Mesenchymal stem cell (in vitro differentiated cells and primary cell): ENCODE measurements at regions not wholly inside any gene's neighbourhood (a gene's known extent, or its start where the extent isn't known, plus 50 kb on each side); places are given as distances from the start of the nearest gene placed in this dataset.

Source experiments
- DNase-seq: peaks from one replicate; pipeline ENCODE4 v3.0.0-alpha.2; 2013
- H2AFZ ChIP-seq: one replicate; pipeline ENCODE4 v1.6.1; 2013; ENCODE audit warnings: low read depth, mild to moderate bottlenecking, control low read depth, inconsistent platforms, low read length, moderate library complexity
- H2AK5ac ChIP-seq: 2 replicates; pipeline ENCODE4 v1.6.1; 2013; ENCODE audit warnings: low read length, moderate library complexity, mild to moderate bottlenecking, inconsistent platforms; ENCODE audit not compliant: severe bottlenecking
- H2BK120ac ChIP-seq: one replicate; pipeline ENCODE4 v1.6.1; 2013; ENCODE audit warnings: low read depth, mild to moderate bottlenecking, inconsistent platforms, low read length, moderate library complexity
- H2BK12ac ChIP-seq, 2 experiments: one replicate each; pipeline ENCODE4 v1.6.1; 2013; ENCODE audit warnings: inconsistent platforms in 2 of 2, low read length in 2 of 2, mild to moderate bottlenecking in 2 of 2, moderate library complexity in 2 of 2, control low read depth in 1 of 2
- H2BK15ac ChIP-seq: one replicate; pipeline ENCODE4 v1.6.1; 2013; ENCODE audit warnings: mild to moderate bottlenecking, low read depth, inconsistent platforms; ENCODE audit not compliant: poor library complexity, severe bottlenecking
- H2BK5ac ChIP-seq: 2 replicates; pipeline ENCODE4 v1.6.1; 2013; ENCODE audit warnings: low read depth, mild to moderate bottlenecking, low read length, control low read depth, inconsistent platforms; ENCODE audit not compliant: poor library complexity, severe bottlenecking
- H3K14ac ChIP-seq, 2 experiments: one replicate each; pipeline ENCODE4 v1.6.1; 2013; ENCODE audit warnings: inconsistent platforms in 2 of 2, low read length in 2 of 2, control low read depth in 1 of 2, mild to moderate bottlenecking in 1 of 2, moderate library complexity in 1 of 2
- H3K18ac ChIP-seq, 2 experiments: one replicate each; pipeline ENCODE4 v1.6.1; 2013; ENCODE audit warnings: inconsistent platforms in 2 of 2, low read length in 2 of 2, control low read depth in 1 of 2, low read depth in 1 of 2, mild to moderate bottlenecking in 1 of 2
- H3K23ac ChIP-seq, 2 experiments: one replicate each; pipeline ENCODE4 v1.6.1; 2013; ENCODE audit warnings: inconsistent platforms in 2 of 2, low read length in 2 of 2, mild to moderate bottlenecking in 2 of 2, moderate library complexity in 2 of 2, control low read depth in 1 of 2
- H3K27ac ChIP-seq: 2 replicates; pipeline ENCODE4 v1.5.1; 2013; ENCODE audit warnings: mild to moderate bottlenecking, moderate library complexity, low read length, control low read depth, inconsistent platforms; ENCODE audit not compliant: poor library complexity, severe bottlenecking
- H3K27me3 ChIP-seq, 2 experiments: 2 replicates each; pipeline versions ENCODE4 v1.6.1 to v1.7.0; 2013; ENCODE audit warnings: low read length in 2 of 2, mild to moderate bottlenecking in 2 of 2, moderate library complexity in 2 of 2, control low read depth in 1 of 2, inconsistent platforms in 1 of 2; ENCODE audit not compliant: control insufficient read depth in 1 of 2, insufficient read depth in 1 of 2
- H3K36me3 ChIP-seq, 2 experiments: 2 replicates each; pipeline versions ENCODE4 v1.6.1 to v1.7.0; 2013; ENCODE audit warnings: low read length in 2 of 2, control low read depth in 1 of 2, inconsistent platforms in 1 of 2, low read depth in 1 of 2, mild to moderate bottlenecking in 1 of 2; ENCODE audit not compliant: insufficient read depth in 2 of 2, control insufficient read depth in 1 of 2
- H3K4ac ChIP-seq, 2 experiments: one replicate each; pipeline ENCODE4 v1.6.1; 2013; ENCODE audit warnings: inconsistent platforms in 2 of 2, low read length in 2 of 2, mild to moderate bottlenecking in 2 of 2, moderate library complexity in 2 of 2, control low read depth in 1 of 2, low read depth in 1 of 2
- H3K4me1 ChIP-seq: 2 replicates; pipeline ENCODE4 v1.6.1; 2013; ENCODE audit warnings: low read depth, low read length, control low read depth; ENCODE audit not compliant: control insufficient read depth, insufficient read depth
- H3K4me2 ChIP-seq: 2 replicates; pipeline ENCODE4 v1.6.1; 2013; ENCODE audit warnings: low read length, mild to moderate bottlenecking, inconsistent platforms; ENCODE audit not compliant: poor library complexity, severe bottlenecking
- H3K4me3 ChIP-seq, 2 experiments: 2 replicates each; pipeline versions ENCODE4 v1.5.1 to v1.7.0; 2013; ENCODE audit warnings: low read length in 2 of 2, mild to moderate bottlenecking in 2 of 2, control low read depth in 1 of 2, low read depth in 1 of 2; ENCODE audit not compliant: insufficient read depth in 1 of 2
- H3K79me1 ChIP-seq: replicated peaks from 2 replicates; pipeline ENCODE4 v1.6.1; 2013; ENCODE audit warnings: mild to moderate bottlenecking, control low read depth, low read length, inconsistent platforms; ENCODE audit not compliant: poor library complexity, severe bottlenecking
- H3K9ac ChIP-seq: 2 replicates; pipeline ENCODE4 v1.7.0; 2013; ENCODE audit warnings: mild to moderate bottlenecking, low read length, moderate library complexity
- H3K9me3 ChIP-seq: 2 replicates; pipeline ENCODE4 v1.7.0; 2013; ENCODE audit warnings: mild to moderate bottlenecking, low read length; ENCODE audit not compliant: control insufficient read depth
- H4K8ac ChIP-seq: one replicate; pipeline ENCODE4 v1.6.1; 2013; ENCODE audit warnings: inconsistent platforms, mild to moderate bottlenecking, low read length, moderate library complexity
- H4K91ac ChIP-seq: one replicate; pipeline ENCODE4 v1.6.1; 2013; ENCODE audit warnings: mild to moderate bottlenecking, low read length, inconsistent platforms
- WGBS: methylation state at CpG from one replicate; pipeline ENCODE4 v1.1.7; 2013; ENCODE audit warnings: mixed read lengths; 5-methylcytosine and 5-hydroxymethylcytosine counted together

GRCh38 chr18:10262566-10262965 lies 191.9 kb upstream of the APCDD1 start:
- Histone ChIP-seq H3K14ac (no peak overlapping the region), H3K36me3 (no peaks in the 10 kb centered on the region), H3K4me3 (no peak overlapping the region), H3K4ac (no peak overlapping the region), H2BK15ac (no peak overlapping the region), H3K23ac (no peak overlapping the region), H3K27me3 (peaks cover 0 to 5% of the 10 kb centered on the region in 2 experiments), H3K4me1 (no peaks in the 10 kb centered on the region), H4K8ac (no peak overlapping the region), H3K79me1 (no peaks in the 10 kb centered on the region), H2AFZ (no peak overlapping the region), H2BK5ac (no peak overlapping the region), H4K91ac (no peak overlapping the region), H2BK120ac (no peak overlapping the region), H2AK5ac (no peak overlapping the region), H3K9me3 (no peaks in the 10 kb centered on the region), H3K4me2 (no peak overlapping the region), H2BK12ac (no peak overlapping the region), H3K27ac (no peak overlapping the region), H3K18ac (no peak overlapping the region), H3K9ac (no peak overlapping the region)
- no peak for DNase-seq
- 94% methylated on average over 9 of the region's 9 CpGs for WGBS

- Histone ChIP-seq H4K8ac (no peak overlapping the region), H2BK120ac (peak overlapping the region; percentile 11), H2BK15ac (peak overlapping the region; percentile 38), H3K27ac (no peak overlapping the region), H3K36me3 (no peaks in the 10 kb centered on the region), H3K4me1 (no peaks in the 10 kb centered on the region), H2BK12ac (no peak overlapping the region), H3K4ac (no peak overlapping the region), H2AFZ (no peak overlapping the region), H3K79me1 (no peaks in the 10 kb centered on the region), H3K4me3 (no peak overlapping the region), H3K27me3 (peaks cover 0 to 5% of the 10 kb centered on the region in 2 experiments), H3K14ac (no peak overlapping the region), H2AK5ac (no peak overlapping the region), H4K91ac (peak overlapping the region; percentile 24), H3K9me3 (no peaks in the 10 kb centered on the region), H2BK5ac (no peak overlapping the region), H3K23ac (no peak overlapping the region), H3K4me2 (no peak overlapping the region), H3K9ac (no peak overlapping the region), H3K18ac (no peak overlapping the region)
- 94% methylated on average over 7 of the region's 7 CpGs for WGBS
- no peak for DNase-seq
Measured at GRCh38 chr18:10264260-10264659, 190.2 kb upstream of the APCDD1 start.

- Histone ChIP-seq H4K8ac (no peak overlapping the region), H3K18ac (no peak overlapping the region), H3K9ac (no peak overlapping the region), H3K27me3 (peaks cover 0 to 5% of the 10 kb centered on the region in 2 experiments), H3K9me3 (no peaks in the 10 kb centered on the region), H2BK120ac (no peak overlapping the region), H2BK5ac (no peak overlapping the region), H2BK12ac (no peak overlapping the region), H4K91ac (no peak overlapping the region), H3K36me3 (no peaks in the 10 kb centered on the region), H2AK5ac (no peak overlapping the region), H3K23ac (no peak overlapping the region), H3K4me2 (no peak overlapping the region), H3K79me1 (no peaks in the 10 kb centered on the region), H3K14ac (no peak overlapping the region), H3K4me1 (no peaks in the 10 kb centered on the region), H2AFZ (no peak overlapping the region), H3K27ac (no peak overlapping the region), H2BK15ac (no peak overlapping the region), H3K4me3 (no peak overlapping the region), H3K4ac (no peak overlapping the region)
- no peak for DNase-seq
- WGBS = 58% methylated on average over 1 of the region's 6 CpGs
Measured at GRCh38 chr18:10265560-10266333, 188.7 kb upstream of the APCDD1 start.

GRCh38 chr18:10266334-10266590 lies 188.2 kb upstream of the APCDD1 start:
- Histone ChIP-seq H3K9ac (no peak overlapping the region), H3K79me1 (no peaks in the 10 kb centered on the region), H3K23ac (no peak overlapping the region), H3K4ac (no peak overlapping the region), H2AFZ (no peak overlapping the region), H2BK120ac (no peak overlapping the region), H2AK5ac (no peak overlapping the region), H3K36me3 (no peaks in the 10 kb centered on the region), H2BK15ac (no peak overlapping the region), H3K4me2 (no peak overlapping the region), H2BK5ac (no peak overlapping the region), H3K18ac (no peak overlapping the region), H3K4me1 (no peaks in the 10 kb centered on the region), H4K91ac (no peak overlapping the region), H3K4me3 (no peak overlapping the region), H4K8ac (no peak overlapping the region), H3K27ac (no peak overlapping the region), H2BK12ac (no peak overlapping the region), H3K9me3 (no peaks in the 10 kb centered on the region), H3K14ac (no peak overlapping the region), H3K27me3 (peaks cover 0 to 5% of the 10 kb centered on the region in 2 experiments)
- peak; percentile 54 for DNase-seq
- WGBS = 6% methylated on average over 2 of the region's 4 CpGs
